DMS114 treated with DMSO at 0.1 percent for 48 hours (cell line): ENCODE measurements at regions not wholly inside any gene's neighbourhood (a gene's known extent, or its start where the extent isn't known, plus 50 kb on each side); places are given as distances from the start of the nearest gene placed in this dataset.

Experiments used
- DNase-seq: peaks from one replicate; lab custom pipeline; 2025; ENCODE audit not compliant: unreplicated experiment; lab: John Stamatoyannopoulos, UW

DNA sequence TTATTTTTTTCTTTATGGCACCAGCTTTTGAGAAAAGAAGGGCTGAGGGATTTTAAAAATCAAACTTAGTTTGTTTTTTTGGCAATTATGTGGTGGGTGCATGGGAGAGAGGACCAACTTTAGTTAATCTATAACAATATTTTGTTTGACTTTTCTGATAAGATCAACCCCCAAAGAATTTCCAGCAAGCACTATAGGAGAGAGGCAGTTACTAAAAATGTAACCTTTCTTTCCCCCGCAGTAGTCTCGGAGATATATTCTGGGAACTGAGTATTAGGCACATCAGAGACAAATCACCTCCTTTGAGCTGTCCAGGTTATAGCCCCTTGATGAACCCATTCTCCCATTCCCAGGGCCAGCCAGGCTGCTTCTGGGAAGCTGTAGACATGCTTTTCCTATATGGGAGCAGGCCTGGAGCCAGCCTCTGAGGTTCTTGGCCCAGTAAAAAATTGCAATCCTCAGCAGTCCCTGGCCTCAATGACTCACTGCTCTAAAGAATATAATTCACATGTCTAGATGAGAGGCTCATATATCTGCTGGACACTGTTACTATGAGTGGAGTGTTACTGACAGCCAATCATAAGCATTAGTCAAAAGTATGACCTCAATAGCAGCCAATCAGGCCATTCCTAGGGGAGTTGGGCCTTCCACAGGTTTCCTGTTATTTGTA lies 138.3 kb upstream of the AGBL1 start:
- DNase-seq: no peak

DNA sequence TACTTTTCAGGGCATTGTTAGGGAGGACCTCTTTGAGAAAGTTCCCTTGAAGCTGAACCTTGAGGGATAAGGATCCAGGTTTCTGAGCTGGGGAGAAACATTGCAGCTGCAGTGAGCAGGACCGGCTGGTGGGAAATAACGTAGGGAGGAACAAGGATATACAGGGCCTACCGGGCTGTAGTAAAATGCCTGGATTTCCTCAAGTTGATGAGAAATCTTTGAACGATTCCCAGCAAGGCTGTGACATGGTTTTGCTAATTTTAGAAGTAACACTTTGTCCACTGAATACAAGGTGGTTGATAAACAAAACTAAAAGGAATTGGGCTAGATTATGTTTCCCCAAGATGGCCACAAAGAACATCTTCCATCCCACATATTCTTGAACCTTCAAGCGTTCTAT lies 137.0 kb upstream of the AGBL1 start:
- DNase-seq: no peak

DNA sequence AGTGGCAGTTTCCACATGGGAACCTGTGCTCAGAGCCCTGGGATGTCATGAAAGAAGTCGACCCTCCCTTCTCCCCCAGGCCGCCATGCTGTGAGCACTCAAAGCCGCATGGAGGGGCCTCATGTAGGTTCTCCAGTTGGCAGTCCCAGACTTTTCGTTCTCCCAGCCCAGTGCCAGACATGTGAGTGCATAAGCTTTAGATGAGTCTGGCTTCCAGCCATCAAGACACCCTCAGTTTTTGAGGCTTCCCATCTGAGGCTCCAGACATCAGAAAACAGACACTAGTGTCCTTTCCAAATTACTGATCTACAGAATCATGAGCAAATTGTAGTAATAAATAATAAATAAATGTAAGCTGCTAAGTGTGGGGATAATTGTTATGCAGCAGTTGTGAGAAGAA lies 136.5 kb upstream of the AGBL1 start:
- no peak for DNase-seq

DNA sequence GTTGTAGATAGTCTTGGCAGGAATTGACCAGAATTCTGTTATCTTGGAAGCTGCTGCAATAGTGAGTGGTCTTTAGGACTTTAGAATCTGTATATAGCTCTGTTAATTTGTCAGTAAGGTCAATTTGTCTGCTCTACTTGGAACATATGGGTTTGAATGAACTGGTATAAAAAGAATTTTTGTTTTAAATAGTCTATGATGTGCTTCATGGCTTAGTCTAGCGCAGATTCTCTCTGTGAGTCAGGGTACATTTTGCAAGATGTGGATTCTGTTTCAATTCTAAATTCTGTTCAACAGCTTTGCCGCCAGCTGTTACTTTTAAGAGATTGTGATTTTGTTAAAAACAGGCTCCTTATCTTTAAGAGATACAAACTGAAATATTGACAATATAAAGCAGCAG lies 135.9 kb upstream of the AGBL1 start:
- no peak for DNase-seq

DNA sequence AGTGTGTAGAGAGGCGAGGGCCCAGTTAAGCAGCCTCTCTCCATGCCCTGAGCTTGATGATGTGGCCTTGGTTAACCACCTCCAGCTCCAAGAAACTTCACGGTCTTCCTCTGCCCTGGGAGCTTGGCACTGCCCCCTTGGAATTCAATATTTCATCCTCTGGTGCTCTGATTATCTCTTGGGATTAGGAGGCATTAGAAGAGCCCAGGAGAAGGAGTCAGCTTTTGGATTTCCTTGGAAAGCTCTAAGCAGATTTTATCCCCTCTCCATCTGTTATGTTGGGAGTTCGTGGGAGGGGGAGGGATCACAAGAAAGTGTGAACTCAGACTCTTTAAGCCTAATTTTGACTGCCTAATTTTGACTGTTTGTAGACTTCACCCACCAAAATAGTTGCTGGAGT lies 132.7 kb upstream of the AGBL1 start:
- no peak for DNase-seq

DNA sequence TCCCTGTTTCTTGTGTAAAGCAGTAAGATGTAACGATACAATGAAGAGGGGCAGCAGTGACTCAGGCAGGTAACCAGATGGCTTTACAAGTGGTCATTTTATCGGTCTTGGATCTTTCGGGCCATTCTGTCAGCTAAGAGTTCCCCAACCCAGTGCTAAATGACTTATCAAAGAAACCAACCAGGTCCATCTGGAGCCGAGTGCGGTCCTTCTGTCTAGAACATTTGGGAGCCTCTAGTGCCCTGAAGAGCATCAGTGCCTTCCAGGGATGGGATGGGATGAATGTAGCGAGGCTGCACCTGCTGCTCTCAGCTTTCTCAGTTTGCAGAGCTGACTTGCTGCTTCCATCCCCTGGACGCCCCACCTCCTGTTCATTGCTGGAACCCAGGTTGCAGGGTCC lies 131.7 kb upstream of the AGBL1 start:
- DNase-seq: no peak

DNA sequence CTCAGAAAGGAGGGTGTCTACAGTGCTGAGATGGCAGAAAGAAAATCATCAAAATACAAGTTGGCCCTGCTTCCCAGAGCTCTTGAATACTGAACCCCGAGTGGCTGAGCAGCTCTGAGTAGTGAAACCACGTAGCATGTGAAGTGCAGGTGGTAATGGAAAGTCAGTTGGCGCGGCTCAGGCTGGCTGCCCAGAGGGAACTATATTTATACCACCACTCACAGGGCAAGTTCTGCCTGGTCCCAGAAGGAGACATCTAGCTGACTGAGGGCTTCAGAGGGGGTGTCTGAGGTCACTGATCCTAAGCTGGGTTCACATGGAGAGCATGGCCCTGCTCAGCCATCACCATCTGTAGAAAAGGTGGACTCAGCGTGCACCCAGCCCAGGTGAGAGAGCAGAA lies 129.6 kb upstream of the AGBL1 start:
- no peak for DNase-seq

DNA sequence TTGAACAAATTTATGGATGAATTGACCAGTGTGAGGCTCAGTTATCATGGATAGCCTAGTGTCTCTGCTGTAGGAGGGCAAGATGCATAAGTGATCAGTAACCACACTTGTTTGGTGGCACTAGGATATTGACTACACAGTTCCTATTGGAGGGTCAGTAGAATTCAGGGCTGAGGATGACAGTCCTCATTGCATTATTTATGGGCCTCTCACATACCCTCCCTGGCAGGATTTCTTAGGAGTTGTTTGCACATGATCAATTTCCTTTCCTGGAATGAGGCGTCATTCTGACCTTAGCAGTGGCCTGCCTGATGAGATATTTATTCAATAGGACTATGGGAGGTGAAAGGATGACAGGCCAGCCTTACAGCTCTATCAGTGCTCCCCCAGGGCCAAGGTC lies 125.1 kb upstream of the AGBL1 start:
- DNase-seq: no peak

DNA sequence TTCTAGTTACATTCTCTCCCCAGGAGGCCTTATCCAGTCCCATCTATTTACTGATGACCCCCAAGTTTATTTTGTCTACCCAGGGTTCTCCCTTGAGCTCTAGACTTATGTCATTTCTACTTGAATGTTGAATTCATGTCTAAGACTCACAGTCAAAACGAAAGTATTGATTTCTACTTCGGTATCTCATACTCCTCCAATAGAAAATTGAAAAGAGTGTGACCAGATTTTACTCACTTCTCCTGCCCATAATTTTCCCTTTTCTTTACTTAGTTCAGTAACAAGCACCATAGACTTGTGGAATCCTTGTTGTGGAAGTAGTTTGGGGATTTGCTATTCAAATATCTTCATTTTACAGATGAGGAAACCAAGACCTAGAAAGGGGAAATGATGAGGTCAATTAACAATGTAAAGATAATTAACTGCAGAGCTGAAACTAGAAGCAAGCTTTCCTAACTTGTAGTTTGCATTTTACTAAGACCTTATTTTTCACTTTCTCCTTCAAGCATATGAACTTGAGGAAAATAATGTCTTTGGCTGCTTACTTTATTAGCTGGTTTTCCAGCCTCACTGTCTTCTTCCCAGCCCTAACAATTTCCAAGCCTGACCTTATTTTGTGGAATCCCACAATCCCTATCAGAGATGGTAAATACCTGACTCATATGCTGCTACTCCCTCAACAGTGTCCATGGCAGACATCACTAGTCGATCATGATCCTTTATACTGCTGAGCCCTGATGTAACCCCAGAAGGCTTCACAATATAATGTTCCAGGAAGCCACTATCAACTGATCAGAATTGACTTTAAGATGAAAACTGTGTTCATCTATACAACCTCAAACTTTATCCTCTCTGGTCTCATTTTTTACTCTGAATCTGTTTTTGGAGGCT lies 123.9 kb upstream of the AGBL1 start:
- no peak for DNase-seq

DNA sequence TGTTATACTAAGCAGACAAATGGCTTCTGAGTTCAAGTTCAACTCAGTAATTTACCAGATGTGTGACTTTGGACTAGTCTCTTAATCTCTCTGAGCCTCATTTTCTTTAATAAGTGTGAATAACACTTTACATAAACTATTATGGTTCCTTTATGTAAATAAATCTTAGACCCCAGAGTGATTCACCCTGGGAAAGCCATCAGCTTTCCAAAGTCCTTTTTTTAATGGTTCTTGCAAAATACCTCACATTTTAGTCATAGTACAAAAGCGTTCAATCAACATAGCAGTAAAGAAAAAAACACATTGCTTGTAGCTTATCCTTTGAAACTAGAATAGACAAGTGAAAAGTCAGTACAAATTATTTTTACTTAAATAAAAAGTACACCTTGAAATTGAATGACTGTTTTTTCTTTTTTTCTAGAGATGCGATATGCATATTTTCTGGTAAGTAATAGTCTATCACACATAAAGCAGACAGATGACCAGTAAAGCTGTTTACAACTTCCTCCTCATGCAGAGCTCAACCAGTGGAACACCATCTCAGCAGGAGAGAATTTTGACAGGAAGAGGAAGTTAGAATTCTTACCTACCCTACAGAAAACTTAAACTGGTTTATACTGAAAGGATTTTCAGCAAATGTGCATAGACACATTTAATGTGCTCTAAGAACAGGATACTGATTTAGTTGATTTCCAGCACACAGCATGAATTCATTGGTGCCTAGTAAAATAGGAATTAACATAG lies 123.0 kb upstream of the AGBL1 start:
- DNase-seq: no peak

DNA sequence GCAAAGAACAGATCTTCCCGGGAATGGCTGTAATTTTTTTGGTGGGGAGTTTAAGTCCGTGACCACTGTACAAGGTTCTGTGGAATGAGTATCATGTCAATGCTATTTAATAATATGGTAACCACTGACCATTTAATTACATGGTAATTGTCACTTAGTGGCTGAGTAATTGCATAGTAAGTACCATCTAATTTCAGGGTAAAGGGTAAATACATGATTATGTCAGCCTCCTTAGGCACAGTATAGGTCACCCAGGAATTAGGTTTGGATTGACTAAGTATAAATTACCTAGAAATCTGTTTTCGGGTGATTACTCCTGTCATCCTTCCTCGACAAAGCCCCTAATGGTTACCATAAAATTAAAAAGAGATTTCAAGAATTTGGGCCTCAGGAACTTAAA lies 120.1 kb upstream of the AGBL1 start:
- no peak for DNase-seq

DNA sequence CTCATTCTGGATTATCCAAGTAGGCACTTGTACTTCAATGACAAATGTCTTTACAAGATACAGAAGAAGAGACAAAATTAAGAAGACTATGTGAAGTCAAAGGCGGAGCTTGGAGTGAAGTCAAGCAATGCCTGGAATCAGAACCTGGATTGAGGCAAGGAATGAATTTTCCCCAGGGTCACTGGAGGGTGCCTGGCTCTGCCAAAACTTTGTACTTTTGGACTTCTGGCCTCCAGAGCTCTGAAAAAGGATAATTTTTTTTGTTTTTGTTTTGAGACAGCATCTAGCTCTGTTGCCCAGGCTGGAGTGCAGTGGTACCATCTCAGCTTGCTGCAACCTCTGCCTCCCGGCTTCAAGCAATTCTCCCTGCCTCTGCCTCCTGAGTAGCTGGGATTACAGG lies 119.3 kb upstream of the AGBL1 start:
- DNase-seq: no peak

DNA sequence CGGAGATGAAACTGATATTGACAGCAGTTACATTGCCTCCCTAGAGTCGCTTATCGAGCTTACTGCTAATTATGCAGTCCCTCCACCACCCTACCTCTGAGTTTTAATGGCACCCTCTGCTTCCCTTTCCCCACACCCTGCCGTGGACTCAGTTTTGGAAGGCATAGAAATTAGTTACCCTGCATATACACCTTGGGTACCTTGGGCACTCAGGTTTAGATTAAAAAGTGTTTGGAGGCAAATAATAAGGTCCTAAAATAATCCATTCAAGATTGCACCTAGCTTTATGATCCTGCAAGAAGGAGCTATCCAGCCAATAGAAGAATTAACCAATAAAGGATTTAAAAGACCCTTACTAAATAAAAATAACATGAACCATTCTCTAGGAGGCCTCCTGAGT lies 117.8 kb upstream of the AGBL1 start:
- no peak for DNase-seq

DNA sequence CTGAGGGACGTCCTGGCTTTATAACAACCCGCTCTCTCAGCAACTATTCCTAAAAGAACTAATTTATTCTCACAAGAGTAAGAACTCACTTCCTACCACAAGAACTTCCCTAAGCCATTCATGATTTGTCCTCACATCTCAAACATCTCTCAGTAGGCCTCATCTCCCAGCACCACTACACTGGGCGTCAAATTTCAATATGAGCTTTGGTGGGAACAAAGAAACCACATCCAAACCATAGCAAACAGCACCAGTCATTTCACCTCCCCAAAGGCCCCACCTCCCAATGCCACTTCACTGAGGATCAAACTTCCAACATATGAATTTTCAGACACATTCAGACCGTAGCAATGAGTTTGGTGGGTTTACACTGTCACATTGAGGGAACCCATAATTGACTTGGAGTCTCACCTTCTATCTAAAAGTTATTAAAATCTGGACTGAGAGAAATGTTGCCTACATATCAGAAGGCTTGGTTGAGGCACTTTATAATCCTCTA lies 116.4 kb upstream of the AGBL1 start:
- no peak for DNase-seq

DNA sequence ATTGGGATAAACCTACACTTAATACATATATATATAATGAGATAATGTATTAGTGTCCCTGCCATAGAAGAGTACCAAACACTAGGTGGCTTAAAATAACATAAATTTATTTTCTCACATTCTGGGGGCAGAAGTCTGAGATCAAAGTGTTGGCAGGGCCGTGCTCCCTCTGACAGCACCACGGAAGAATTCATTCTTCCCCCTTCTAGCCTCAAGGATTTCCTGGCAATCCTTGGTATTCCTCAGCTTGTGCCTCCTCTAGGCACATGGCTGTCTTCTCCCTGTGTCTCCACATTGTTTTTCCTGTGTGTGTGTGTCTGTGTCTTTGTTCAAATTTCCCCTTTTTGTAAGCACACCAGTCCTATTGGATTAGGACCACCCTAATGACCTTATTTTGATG lies 115.2 kb upstream of the AGBL1 start:
- DNase-seq: no peak

DNA sequence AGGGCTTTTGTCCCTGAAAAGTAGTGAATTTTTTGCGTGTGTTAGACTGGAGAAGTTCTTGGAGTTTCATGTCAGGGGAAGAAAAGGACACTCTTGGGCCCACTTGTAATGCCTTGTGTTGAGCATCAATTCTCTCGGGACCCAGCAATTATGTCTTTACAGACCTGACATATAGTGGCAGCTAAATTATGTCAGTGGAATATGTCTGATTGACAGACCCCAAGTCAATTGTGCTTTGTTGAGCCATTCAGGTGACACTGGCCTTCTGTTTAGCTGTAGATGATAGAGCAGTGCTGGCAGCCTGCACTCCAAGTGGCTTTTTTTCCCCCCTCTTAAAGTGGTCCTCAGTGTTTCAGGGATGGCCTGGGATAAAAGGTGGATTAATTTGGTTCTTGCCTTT lies 112.1 kb upstream of the AGBL1 start:
- DNase-seq: no peak

DNA sequence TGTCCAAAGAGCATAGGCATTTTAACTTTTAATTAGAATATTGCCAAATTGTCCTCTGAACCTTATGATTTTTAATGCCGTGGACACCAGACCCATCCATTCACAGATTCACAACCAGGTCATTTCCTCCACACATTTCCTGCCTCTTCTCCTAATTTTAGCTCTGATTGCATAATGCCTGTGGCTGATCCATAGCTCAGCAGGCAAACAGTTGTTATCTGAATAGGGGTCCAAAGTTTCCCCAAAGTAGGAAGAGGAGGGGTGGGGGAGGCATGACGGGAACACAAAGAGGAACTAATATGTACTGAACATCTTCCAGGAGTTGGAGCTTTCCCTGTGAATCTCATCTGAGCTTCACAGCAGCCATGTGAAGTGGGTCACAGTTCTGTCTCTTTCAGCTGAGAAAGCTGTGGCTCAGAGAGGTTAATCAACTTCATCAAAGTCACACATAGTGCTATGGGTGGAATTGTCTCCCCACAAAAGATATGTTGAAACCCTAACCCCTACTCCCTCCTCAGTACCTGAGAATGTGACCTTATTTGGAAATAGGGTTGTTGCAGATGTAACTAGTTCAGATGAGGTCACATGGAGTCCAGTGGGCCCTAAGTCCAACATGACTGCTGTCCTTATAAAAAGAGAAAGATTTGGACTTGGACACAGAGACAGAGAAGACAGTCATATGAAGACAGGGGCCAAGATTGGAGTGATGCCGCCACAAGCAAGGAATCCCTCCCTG lies 106.7 kb upstream of the AGBL1 start:
- DNase-seq: no peak

DNA sequence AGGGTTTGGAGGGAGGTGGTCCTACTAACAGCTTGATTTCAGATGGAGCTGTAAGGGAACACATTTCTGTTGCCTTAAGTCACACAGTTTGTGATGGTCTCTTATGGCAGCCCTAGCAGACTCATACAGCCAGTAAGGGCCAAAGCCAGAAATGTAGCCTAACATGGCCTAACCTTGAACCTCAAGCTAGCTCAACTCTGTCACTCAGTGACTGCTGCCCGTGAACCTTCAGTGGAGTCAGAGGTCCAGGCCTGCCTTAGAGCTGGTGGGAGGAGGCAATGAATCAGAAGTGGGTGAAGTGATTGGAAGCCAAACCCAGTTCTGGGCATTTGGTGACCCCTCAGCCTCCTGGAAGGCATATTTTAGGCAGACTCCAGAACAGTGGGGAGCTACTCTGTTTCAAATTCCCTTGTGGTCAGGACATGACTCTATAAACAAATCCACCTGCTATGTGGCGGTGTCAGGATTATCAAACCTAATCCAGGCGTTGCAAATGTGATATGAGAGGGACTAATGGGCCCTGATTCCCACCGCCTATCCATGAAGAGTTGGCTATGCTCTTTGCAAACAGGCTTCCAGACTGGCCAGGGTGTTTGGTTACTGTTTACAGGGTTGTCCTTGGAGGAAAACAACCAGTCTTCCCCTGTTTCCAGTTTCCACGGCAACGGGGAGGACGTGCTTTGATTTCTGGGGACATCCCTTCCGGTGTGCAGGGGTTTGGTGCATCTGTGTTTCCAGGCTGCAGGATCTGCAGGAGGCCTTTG lies 105.9 kb upstream of the AGBL1 start:
- DNase-seq: no peak

DNA sequence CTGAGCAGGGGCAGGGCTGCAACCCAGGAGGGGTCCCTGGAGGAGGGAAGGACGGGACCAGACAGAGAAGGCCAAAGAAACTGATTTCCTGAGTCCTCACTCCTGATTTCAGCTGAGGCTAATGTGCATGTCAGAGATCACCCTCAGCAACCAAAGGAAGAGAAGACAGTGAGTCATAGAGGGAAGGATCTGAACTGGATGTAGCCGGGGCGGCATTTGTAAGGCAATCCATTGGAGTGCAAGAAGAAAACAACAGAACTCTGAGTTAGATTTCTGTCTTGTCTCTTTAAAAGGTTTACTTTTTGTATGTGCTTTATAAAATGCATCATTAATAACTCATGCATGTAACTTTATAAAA lies 105.3 kb upstream of the AGBL1 start:
- no peak for DNase-seq

DNA sequence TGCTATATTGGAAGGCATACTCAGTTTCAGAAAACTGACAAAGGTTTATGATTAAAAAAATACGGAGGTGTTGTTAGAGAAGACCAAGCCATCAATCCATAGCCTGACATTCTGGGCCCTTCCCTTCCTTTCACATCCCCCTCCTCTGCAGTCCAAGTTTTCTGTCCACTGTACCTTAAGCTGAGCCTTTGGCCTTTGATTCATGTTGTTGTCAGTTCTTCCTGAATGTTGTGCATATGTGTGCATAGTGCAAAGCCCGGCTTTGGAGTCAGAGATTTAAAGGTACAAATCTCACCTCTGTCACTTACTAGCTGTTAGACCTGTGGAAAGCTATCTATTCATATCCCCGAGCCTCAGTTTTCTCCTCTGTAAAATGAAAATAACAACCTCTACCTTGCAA lies 104.9 kb upstream of the AGBL1 start:
- no peak for DNase-seq

DNA sequence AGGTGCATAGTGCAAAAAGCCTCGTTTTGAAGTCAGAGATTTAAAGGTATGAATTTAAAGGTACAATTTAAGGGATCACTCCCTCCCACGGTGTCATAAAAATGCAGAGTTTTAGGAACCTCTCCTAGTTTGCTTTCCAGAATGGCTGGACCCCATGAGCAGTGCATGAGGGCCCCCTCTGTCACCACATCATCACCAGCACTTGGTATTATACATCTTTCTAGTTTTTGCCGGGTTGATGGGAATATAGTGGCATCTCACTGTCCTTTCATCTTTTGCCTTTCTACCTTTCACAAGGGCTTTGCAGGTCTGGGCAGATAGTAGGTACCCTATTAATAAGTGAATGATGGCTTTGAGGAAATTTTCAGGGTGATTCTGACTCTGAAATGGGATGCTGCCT lies 103.6 kb upstream of the AGBL1 start:
- DNase-seq: no peak
